Tibial nerve (tissue), 4 donors: ENCODE measurements at regions not wholly inside any gene's neighbourhood (a gene's known extent, or its start where the extent isn't known, plus 50 kb on each side); places are given as distances from the start of the nearest gene placed in this dataset.

Experiments
- DNase-seq, 2 donors: peaks; one replicate each; pipeline ENCODE4 v3.0.0-alpha.2; 2019; ENCODE audit warnings: low spot score in 2 of 2
- H3K27ac ChIP-seq, 4 donors: fragments of 200-600 bp; sonication (generic) in 3 of 4; one replicate each; pipeline ENCODE4 v1.5.1; 2017 to 2019; ENCODE audit warnings: mild to moderate bottlenecking in 1 of 4
- H3K27me3 ChIP-seq, 2 donors: fragments of 200-600 bp; sonication (generic) in 1 of 2; one replicate each; pipeline versions ENCODE4 v1.5.1 to v1.6.0; 2017 to 2019
- H3K36me3 ChIP-seq, 3 donors: fragments of 200-600 bp; sonication (generic); one replicate each; pipeline ENCODE4 v1.5.1; 2018 to 2019
- H3K4me1 ChIP-seq, 4 donors: fragments of 200-600 bp; sonication (generic) in 3 of 4; one replicate each; pipeline ENCODE4 v1.5.1; 2017 to 2019
- H3K4me3 ChIP-seq, 4 donors: fragments of 200-600 bp; sonication (generic) in 3 of 4; one replicate each; pipeline ENCODE4 v1.5.1; 2017 to 2019; ENCODE audit warnings: mild to moderate bottlenecking in 1 of 4, moderate library complexity in 1 of 4
- H3K9me3 ChIP-seq, 4 donors: fragments of 200-600 bp; sonication (generic) in 3 of 4; one replicate each; pipeline ENCODE4 v1.5.1; 2017 to 2019
- CTCF ChIP-seq, 5 experiments: fragments of 200-600 bp in 3 of 5; fragments of 450-650 bp in 2 of 5; sonication (generic) in 3 of 5; IDR thresholded peaks; one replicate each; pipeline ENCODE4 v1.5.1; 2016 to 2019; ENCODE audit warnings: antibody characterized with exemption in 5 of 5, mild to moderate bottlenecking in 3 of 5, moderate library complexity in 2 of 5
- EP300 ChIP-seq, 2 donors: sonication (generic); formaldehyde crosslinking; IDR thresholded peaks; one replicate each; pipeline ENCODE4 v1.6.1; 2017; ENCODE audit warnings: antibody characterized with exemption in 2 of 2, mild to moderate bottlenecking in 1 of 2
- POLR2A ChIP-seq, 2 donors: fragments of 450-650 bp; IDR thresholded peaks; one replicate each; pipeline ENCODE4 v1.6.1; 2017; ENCODE audit warnings: antibody characterized with exemption in 2 of 2, mild to moderate bottlenecking in 2 of 2, moderate library complexity in 2 of 2
- WGBS, 2 donors: methylation state at CpG; one replicate each; pipeline ENCODE4 v1.1.5; 2018; 5-methylcytosine and 5-hydroxymethylcytosine counted together

GRCh38 chr3:102124704-102125103, 275.4 kb downstream of the NFKBIZ start:
- no peak for DNase-seq
- H3K27ac ChIP-seq, result peak overlapping the region in 1 of 4 donors; percentile 51

GRCh38 chr3:102125197-102125993, 276.1 kb downstream of the NFKBIZ start:
- H3K4me3 ChIP-seq, result no peak overlapping the region
- peaks cover 0 to 29% (median 6%) of the 10 kb centered on the region in 4 donors for H3K9me3 ChIP-seq
- H3K27me3 ChIP-seq, result no peaks in the 10 kb centered on the region
- DNase-seq, result no peak
- peak overlapping the region in 2 of 4 donors; percentile 17 to 51 for H3K27ac ChIP-seq
- H3K36me3 ChIP-seq, result no peaks in the 10 kb centered on the region
- 65 to 72% methylated on average over 5 of the region's 5 CpGs for WGBS, 2 donors
- H3K4me1 ChIP-seq, result peaks cover 0 to 12% (median 2%) of the 10 kb centered on the region in 4 donors
- TF ChIP-seq EP300 (IDR thresholded peaks at IDR 0.05) (peak in 1 of 2 donors; percentile 37), CTCF (IDR thresholded peaks at IDR 0.05) (no peak)

More at GRCh38 chr3:102124704-102125103, 275.4 kb downstream of the NFKBIZ start:
- H3K9me3 ChIP-seq, result peaks cover 0 to 29% (median 6%) of the 10 kb centered on the region in 4 donors
- peaks cover 0 to 8% (median under 1%) of the 10 kb centered on the region in 4 donors for H3K4me1 ChIP-seq
- TF ChIP-seq EP300 (IDR thresholded peaks at IDR 0.05), result no peak
- TF ChIP-seq POLR2A (IDR thresholded peaks at IDR 0.05), result no peak
- TF ChIP-seq CTCF (IDR thresholded peaks at IDR 0.05), result no peak
- H3K4me3 ChIP-seq, result no peak overlapping the region
- no peaks in the 10 kb centered on the region for H3K36me3 ChIP-seq
- no peaks in the 10 kb centered on the region for H3K27me3 ChIP-seq
- WGBS, 2 donors, result 55 to 64% methylated on average over 2 of the region's 2 CpGs

- no peak overlapping the region for H3K4me3 ChIP-seq
- peaks cover 0 to 29% (median 6%) of the 10 kb centered on the region in 4 donors for H3K9me3 ChIP-seq
- H3K36me3 ChIP-seq, result no peaks in the 10 kb centered on the region
- TF ChIP-seq POLR2A (IDR thresholded peaks at IDR 0.05), result no peak
- no peak for TF ChIP-seq EP300 (IDR thresholded peaks at IDR 0.05)
- no peak for TF ChIP-seq CTCF (IDR thresholded peaks at IDR 0.05)
- DNase-seq, result no peak
- WGBS, 2 donors, result 95 to 98% methylated on average over 1 of the region's 1 CpG
- H3K27ac ChIP-seq, result peak overlapping the region in 1 of 4 donors; percentile 51
- H3K27me3 ChIP-seq, result no peaks in the 10 kb centered on the region
- peaks cover 0 to 12% (median 2%) of the 10 kb centered on the region in 4 donors for H3K4me1 ChIP-seq
Measured at GRCh38 chr3:102125994-102126368, 276.7 kb downstream of the NFKBIZ start.

- Histone ChIP-seq H3K27me3 (no peaks in the 10 kb centered on the region), H3K4me3 (no peak overlapping the region), H3K27ac (peak overlapping the region in 3 of 4 donors; percentile 48 to 79 (median 63)), H3K9me3 (no peaks in the 10 kb centered on the region), H3K36me3 (no peaks in the 10 kb centered on the region), H3K4me1 (peaks cover 0 to 5% (median 2%) of the 10 kb centered on the region in 4 donors)
- DNase-seq, result peak in 1 of 2 donors; percentile 43
- 53% methylated on average over 3 of the region's 3 CpGs for WGBS, 2 donors
- peak; percentile 52 to 92 for TF ChIP-seq EP300 (IDR thresholded peaks at IDR 0.05)
- no peak for TF ChIP-seq POLR2A (IDR thresholded peaks at IDR 0.05)
- no peak for TF ChIP-seq CTCF (IDR thresholded peaks at IDR 0.05)
Measured at GRCh38 chr3:102129760-102130608, 280.7 kb downstream of the NFKBIZ start.
